SU-DHL-6 (cell line): ENCODE measurements at regions not wholly inside any gene's neighbourhood (a gene's known extent, or its start where the extent isn't known, plus 50 kb on each side); places are given as distances from the start of the nearest gene placed in this dataset.

Experiments used
- H2AFZ ChIP-seq: fragments of 200-600 bp; sonication (generic); 2 replicates; pipeline ENCODE4 v1.6.1; 2014; ENCODE audit warnings: low read depth, mild to moderate bottlenecking, moderate library complexity, mixed read lengths, antibody characterized with exemption, low read length; ENCODE audit not compliant: severe bottlenecking
- H3F3A ChIP-seq: fragments of 200-600 bp; shearing (Covaris generic); 2 replicates; pipeline ENCODE4 v1.6.0; 2016; ENCODE audit warnings: antibody characterized with exemption, mild to moderate bottlenecking; ENCODE audit not compliant: insufficient read depth
- H3K27ac ChIP-seq: fragments of 200-600 bp; sonication (generic); 2 replicates; pipeline ENCODE4 v1.5.1; 2016; ENCODE audit warnings: low read depth, mild to moderate bottlenecking, low read length, moderate library complexity, mixed read lengths
- H3K27me3 ChIP-seq: fragments of 200-600 bp; sonication (generic), shearing (Covaris generic); 2 replicates; pipeline ENCODE4 v1.6.0; 2014; ENCODE audit warnings: mild to moderate bottlenecking, low read length
- H3K36me3 ChIP-seq: fragments of 200-600 bp; sonication (generic); 2 replicates; pipeline ENCODE4 v1.6.1; 2014; ENCODE audit warnings: mild to moderate bottlenecking, low read length, mixed read lengths
- H3K4me2 ChIP-seq: fragments of 300-600, 200-600 bp; shearing (Covaris generic), sonication (generic); 2 replicates; pipeline ENCODE4 v1.6.0; 2014; ENCODE audit warnings: low read length, low read depth, mild to moderate bottlenecking; ENCODE audit not compliant: poor library complexity, severe bottlenecking
- H3K4me3 ChIP-seq: fragments of 200-600 bp; sonication (generic); 2 replicates; pipeline ENCODE4 v1.5.1; 2014; ENCODE audit warnings: antibody characterized with exemption, low read length, mild to moderate bottlenecking, mixed read lengths; ENCODE audit not compliant: insufficient read depth, poor library complexity, severe bottlenecking
- H3K79me2 ChIP-seq: fragments of 200-600 bp; sonication (generic); 2 replicates; pipeline ENCODE4 v1.6.1; 2014; ENCODE audit warnings: mild to moderate bottlenecking, low read length, moderate library complexity; ENCODE audit not compliant: insufficient read depth
- H3K9ac ChIP-seq: fragments of 200-600 bp; sonication (generic); 2 replicates; pipeline ENCODE4 v1.7.0; 2014; ENCODE audit warnings: mild to moderate bottlenecking, low read length
- H3K9me2 ChIP-seq: fragments of 200-600 bp; sonication (generic); replicated peaks from 2 replicates; pipeline ENCODE4 v1.6.1; 2014; ENCODE audit warnings: low read length; ENCODE audit not compliant: insufficient read depth
- H3K9me3 ChIP-seq: fragments of 200-600 bp; sonication (generic); 2 replicates; pipeline ENCODE4 v1.6.1; 2014; ENCODE audit warnings: low read length, mixed read lengths; ENCODE audit not compliant: insufficient read depth
- H4K20me1 ChIP-seq: fragments of 200-600 bp; sonication (generic); 2 replicates; pipeline ENCODE4 v1.6.1; 2014; ENCODE audit warnings: low read depth, mild to moderate bottlenecking, antibody characterized with exemption, low read length, moderate library complexity, mixed read lengths
- CTCF ChIP-seq: fragments of 200-600 bp; sonication (generic); IDR thresholded peaks from one replicate; pipeline ENCODE4 v1.5.1; 2017; ENCODE audit warnings: antibody characterized with exemption, mild to moderate bottlenecking, low read length, moderate library complexity; ENCODE audit not compliant: insufficient read depth, poor library complexity, severe bottlenecking
- EZH2phosphoT487 ChIP-seq: fragments of 200-600 bp; sonication (generic), shearing (Covaris generic); conservative IDR thresholded peaks from 2 replicates; pipeline ENCODE4 v1.6.1; 2018; ENCODE audit warnings: mild to moderate bottlenecking, antibody characterized with exemption, low read length, moderate library complexity, mixed read lengths

GRCh38 chr16:63695347-63695746, 1426.5 kb downstream of the CDH11 start:
- no peaks in the 10 kb centered on the region for H3K9me2 ChIP-seq
- no peak overlapping the region for H3K9ac ChIP-seq
- H3K36me3 ChIP-seq: no peaks in the 10 kb centered on the region
- H3K4me3 ChIP-seq: no peak overlapping the region
- no peaks in the 10 kb centered on the region for H3F3A ChIP-seq
- H3K27me3 ChIP-seq: no peaks in the 10 kb centered on the region
- no peak overlapping the region for H3K27ac ChIP-seq
- H3K79me2 ChIP-seq: no peaks in the 10 kb centered on the region
- no peaks in the 10 kb centered on the region for H4K20me1 ChIP-seq
- H2AFZ ChIP-seq: no peak overlapping the region
- no peaks in the 10 kb centered on the region for H3K9me3 ChIP-seq
- H3K4me2 ChIP-seq: no peak overlapping the region
- no peak for TF ChIP-seq EZH2phosphoT487
- TF ChIP-seq CTCF: no peak

- Histone ChIP-seq H3K9me2 (no peaks in the 10 kb centered on the region), H3K9ac (no peak overlapping the region), H3K36me3 (no peaks in the 10 kb centered on the region), H4K20me1 (no peaks in the 10 kb centered on the region), H3K27me3 (no peaks in the 10 kb centered on the region), H2AFZ (no peak overlapping the region), H3K79me2 (no peaks in the 10 kb centered on the region), H3K4me3 (no peak overlapping the region), H3K4me2 (no peak overlapping the region), H3F3A (no peaks in the 10 kb centered on the region), H3K27ac (no peak overlapping the region), H3K9me3 (no peaks in the 10 kb centered on the region)
- TF ChIP-seq EZH2phosphoT487 (no peak), CTCF (no peak)
Observed at GRCh38 chr16:63690961-63691360, 1430.9 kb downstream of the CDH11 start.

GRCh38 chr16:63690267-63690666, 1431.6 kb downstream of the CDH11 start:
- no peaks in the 10 kb centered on the region for H4K20me1 ChIP-seq
- TF ChIP-seq EZH2phosphoT487: no peak
- TF ChIP-seq CTCF: no peak
- H3K27ac ChIP-seq: no peak overlapping the region
- no peaks in the 10 kb centered on the region for H3K79me2 ChIP-seq
- H3K4me3 ChIP-seq: no peak overlapping the region
- no peak overlapping the region for H3K9ac ChIP-seq
- H3K9me3 ChIP-seq: no peaks in the 10 kb centered on the region
- H3K9me2 ChIP-seq: no peaks in the 10 kb centered on the region
- H3K36me3 ChIP-seq: no peaks in the 10 kb centered on the region
- no peaks in the 10 kb centered on the region for H3K27me3 ChIP-seq
- H2AFZ ChIP-seq: no peak overlapping the region
- H3F3A ChIP-seq: no peaks in the 10 kb centered on the region
- H3K4me2 ChIP-seq: no peak overlapping the region

GRCh38 chr16:63689068-63689467, 1432.8 kb downstream of the CDH11 start:
- Histone ChIP-seq H4K20me1 (no peaks in the 10 kb centered on the region), H3K9me2 (no peaks in the 10 kb centered on the region), H3K36me3 (no peaks in the 10 kb centered on the region), H3K4me2 (no peak overlapping the region), H3K9me3 (no peaks in the 10 kb centered on the region), H3K9ac (no peak overlapping the region), H3F3A (no peaks in the 10 kb centered on the region), H3K27ac (no peak overlapping the region), H3K27me3 (no peaks in the 10 kb centered on the region), H3K4me3 (no peak overlapping the region), H2AFZ (no peak overlapping the region), H3K79me2 (no peaks in the 10 kb centered on the region)
- no peak for TF ChIP-seq EZH2phosphoT487
- TF ChIP-seq CTCF: no peak
